Thyroid gland (tissue), 4 donors: ENCODE measurements at regions not wholly inside any gene's neighbourhood (a gene's known extent, or its start where the extent isn't known, plus 50 kb on each side); places are given as distances from the start of the nearest gene placed in this dataset.

Source experiments
- POLR2A ChIP-seq, 2 donors: fragments of 450-650 bp; IDR thresholded peaks; one replicate each; pipeline ENCODE4 v1.6.1; 2017; ENCODE audit warnings: antibody characterized with exemption in 2 of 2, mild to moderate bottlenecking in 2 of 2, moderate library complexity in 1 of 2
- TF ChIP-seq, protein P1 (sequence below), 6 experiments: fragments of 200-600 bp in 3 of 6; fragments of 450-650 bp in 3 of 6; sonication (generic) in 3 of 6; IDR thresholded peaks; one replicate each; pipeline ENCODE4 v1.5.1; 2016 to 2019; ENCODE audit warnings: antibody characterized with exemption in 6 of 6, mild to moderate bottlenecking in 2 of 6, inconsistent platforms in 1 of 6, moderate library complexity in 1 of 6

DNA sequence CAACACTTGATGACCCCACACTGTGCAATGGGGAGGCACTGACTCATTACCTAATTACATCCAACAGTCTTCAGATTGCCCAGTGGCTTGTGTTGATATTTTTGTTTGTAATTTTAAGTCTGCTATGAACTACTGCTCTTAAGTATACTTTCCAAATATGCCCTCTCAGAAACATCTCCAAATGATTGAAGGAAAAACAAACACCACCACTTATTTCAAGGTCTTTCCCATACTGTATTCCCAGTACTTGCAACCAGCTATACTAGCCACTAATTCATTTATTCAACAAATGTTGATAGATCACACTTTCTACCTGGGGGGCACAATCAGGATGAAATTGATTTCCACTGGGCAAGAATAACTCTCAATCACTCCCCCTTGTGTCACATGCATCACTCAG, 302.2 kb upstream of the CPEB2 start:
- TF ChIP-seq, protein P1, sequence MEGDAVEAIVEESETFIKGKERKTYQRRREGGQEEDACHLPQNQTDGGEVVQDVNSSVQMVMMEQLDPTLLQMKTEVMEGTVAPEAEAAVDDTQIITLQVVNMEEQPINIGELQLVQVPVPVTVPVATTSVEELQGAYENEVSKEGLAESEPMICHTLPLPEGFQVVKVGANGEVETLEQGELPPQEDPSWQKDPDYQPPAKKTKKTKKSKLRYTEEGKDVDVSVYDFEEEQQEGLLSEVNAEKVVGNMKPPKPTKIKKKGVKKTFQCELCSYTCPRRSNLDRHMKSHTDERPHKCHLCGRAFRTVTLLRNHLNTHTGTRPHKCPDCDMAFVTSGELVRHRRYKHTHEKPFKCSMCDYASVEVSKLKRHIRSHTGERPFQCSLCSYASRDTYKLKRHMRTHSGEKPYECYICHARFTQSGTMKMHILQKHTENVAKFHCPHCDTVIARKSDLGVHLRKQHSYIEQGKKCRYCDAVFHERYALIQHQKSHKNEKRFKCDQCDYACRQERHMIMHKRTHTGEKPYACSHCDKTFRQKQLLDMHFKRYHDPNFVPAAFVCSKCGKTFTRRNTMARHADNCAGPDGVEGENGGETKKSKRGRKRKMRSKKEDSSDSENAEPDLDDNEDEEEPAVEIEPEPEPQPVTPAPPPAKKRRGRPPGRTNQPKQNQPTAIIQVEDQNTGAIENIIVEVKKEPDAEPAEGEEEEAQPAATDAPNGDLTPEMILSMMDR (IDR thresholded peaks at IDR 0.05): no peak
- no peak for TF ChIP-seq POLR2A (IDR thresholded peaks at IDR 0.05)
